WI38 (cell line): ENCODE measurements at regions not wholly inside any gene's neighbourhood (a gene's known extent, or its start where the extent isn't known, plus 50 kb on each side); places are given as distances from the start of the nearest gene placed in this dataset.

Source experiments
- H3K4me3 ChIP-seq: 2 replicates; pipeline ENCODE4 v1.5.1; 2011; ENCODE audit warnings: low read depth, mild to moderate bottlenecking, control low read depth, low read length
- TF ChIP-seq, protein P1 (sequence below): IDR thresholded peaks from 2 replicates; pipeline ENCODE4 v1.5.1; 2012; ENCODE audit warnings: low read depth, mild to moderate bottlenecking, control low read depth, low read length

DNA sequence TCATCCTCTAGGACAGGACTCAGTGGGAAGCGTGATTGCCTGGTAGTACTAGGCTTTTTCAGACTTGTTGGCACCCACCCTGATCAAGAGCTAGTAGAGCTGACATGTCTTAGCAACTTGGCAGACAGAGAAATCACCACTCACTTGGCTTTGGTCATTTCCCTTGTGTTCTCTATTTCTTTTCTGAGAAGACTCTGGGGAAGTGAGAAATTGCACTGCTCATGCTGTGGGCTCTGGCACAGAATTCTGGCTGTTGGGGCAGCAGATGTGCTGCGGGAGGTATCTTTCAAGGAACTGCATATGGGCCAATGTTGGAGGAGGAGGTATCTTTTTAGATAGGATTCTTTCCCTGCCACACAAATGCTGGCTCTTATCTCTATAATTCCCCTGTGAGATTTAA is 529.1 kb upstream of the MEX3C start:
- TF ChIP-seq, protein P1, sequence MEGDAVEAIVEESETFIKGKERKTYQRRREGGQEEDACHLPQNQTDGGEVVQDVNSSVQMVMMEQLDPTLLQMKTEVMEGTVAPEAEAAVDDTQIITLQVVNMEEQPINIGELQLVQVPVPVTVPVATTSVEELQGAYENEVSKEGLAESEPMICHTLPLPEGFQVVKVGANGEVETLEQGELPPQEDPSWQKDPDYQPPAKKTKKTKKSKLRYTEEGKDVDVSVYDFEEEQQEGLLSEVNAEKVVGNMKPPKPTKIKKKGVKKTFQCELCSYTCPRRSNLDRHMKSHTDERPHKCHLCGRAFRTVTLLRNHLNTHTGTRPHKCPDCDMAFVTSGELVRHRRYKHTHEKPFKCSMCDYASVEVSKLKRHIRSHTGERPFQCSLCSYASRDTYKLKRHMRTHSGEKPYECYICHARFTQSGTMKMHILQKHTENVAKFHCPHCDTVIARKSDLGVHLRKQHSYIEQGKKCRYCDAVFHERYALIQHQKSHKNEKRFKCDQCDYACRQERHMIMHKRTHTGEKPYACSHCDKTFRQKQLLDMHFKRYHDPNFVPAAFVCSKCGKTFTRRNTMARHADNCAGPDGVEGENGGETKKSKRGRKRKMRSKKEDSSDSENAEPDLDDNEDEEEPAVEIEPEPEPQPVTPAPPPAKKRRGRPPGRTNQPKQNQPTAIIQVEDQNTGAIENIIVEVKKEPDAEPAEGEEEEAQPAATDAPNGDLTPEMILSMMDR = no peak
- no peak overlapping the region for H3K4me3 ChIP-seq

DNA sequence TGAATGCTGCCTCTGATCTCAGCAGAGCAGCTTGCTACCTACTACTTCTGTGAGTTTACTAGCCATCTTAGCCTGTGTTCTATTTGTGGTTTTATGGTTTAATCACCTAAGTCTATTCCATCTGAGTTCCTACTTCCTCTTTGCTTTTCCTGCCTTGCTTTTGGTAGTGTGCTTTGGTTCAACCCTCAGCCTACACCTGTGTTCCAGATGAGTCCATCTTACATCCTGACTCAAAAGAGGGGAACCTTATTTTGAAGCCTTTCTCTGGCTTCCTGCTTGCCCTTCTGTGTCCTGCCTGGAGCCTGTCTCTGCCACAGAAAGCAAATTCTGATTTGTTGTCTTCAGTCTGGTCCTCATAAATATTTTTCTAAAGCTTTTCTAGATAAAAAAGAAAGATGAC is 530.3 kb upstream of the MEX3C start:
- no peak overlapping the region for H3K4me3 ChIP-seq
- TF ChIP-seq, protein P1 = no peak

DNA sequence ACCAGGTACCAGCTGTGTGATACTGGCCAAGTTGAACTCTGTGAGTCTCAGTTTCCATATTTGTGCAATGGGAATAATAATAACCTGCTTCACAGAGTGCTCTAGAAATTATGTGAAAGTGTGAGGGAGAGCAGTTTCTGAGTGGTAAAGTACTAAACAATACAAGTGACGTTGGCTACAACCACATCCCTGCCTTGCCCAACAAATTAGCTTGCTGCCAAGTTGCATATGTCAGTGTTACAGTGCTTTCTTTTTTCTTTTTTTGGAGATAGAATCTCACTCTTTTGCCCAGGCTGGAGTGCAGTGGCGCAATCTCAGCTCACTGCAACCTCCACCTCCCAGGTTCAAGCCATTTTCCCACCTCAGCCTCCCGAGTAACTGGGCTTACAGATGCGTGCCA is 533.6 kb upstream of the MEX3C start:
- TF ChIP-seq, protein P1 = no peak
- H3K4me3 ChIP-seq = no peak overlapping the region

DNA sequence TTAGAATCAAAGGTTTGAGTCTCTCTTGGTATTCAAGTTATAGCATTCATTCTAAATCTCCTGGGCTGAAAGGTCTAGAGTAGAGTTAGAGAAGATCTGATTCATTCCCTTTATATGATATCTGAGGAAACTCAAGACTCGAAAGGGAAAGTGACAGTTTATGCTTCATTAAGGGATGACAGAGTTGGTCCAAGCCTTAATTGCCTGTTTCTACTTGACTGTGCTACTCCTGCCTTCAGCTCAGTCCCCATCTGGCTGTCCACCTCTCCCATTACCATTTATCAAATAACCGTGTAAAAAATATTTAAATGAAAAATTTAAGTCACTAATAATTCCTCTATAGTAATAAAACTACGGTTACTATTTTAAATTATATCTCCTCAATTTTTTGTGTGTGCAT is 537.1 kb upstream of the MEX3C start:
- TF ChIP-seq, protein P1 = no peak
- H3K4me3 ChIP-seq = no peak overlapping the region

DNA sequence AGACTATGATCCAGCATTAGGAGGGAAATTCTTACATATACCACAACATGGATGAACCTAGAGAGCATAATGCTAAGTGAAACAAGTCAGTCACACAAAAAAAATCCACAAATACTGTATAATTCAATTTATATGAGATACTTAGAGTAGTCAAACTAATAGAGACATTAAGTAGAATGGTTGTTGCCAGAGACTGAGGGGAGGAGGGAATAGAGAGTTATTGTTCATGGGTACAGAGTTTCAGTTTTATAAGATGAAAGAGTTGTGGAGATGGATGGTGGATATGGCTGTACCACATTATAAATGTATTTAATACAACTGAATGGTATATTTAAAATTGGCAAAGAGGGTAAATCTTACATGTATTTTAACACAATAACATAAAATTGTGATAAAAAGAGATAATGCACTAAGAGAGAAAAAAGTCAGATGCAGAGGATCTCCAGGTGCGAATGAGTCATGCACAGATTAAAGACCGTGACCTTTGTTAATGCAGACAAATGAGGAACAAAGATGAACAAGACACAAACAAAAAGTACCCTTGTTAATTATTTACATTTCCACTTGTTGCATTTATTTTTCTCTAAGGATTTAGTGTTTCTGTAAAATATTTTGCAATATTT is 541.7 kb upstream of the MEX3C start:
- no peak overlapping the region for H3K4me3 ChIP-seq
- TF ChIP-seq, protein P1 = no peak

DNA sequence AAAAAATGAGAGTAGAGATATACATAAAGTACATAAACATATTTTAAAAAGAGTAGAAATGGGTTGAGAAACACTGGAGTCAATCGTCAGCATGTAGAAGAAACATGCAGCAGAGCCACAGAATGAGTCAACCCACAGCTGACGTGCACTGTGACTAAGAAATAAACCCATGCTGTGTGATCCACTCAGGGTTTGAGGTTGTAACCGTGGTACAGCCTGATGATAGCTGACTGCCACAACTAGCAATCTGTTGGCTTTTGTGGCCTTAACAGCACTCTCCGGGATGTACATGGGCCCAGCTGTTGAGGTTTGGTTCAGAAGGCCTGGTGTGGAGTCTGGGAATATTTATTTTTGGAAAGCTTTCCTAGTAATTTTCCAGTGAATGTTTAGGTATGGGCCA is 554.4 kb upstream of the MEX3C start:
- H3K4me3 ChIP-seq = no peak overlapping the region
- TF ChIP-seq, protein P1 = no peak

DNA sequence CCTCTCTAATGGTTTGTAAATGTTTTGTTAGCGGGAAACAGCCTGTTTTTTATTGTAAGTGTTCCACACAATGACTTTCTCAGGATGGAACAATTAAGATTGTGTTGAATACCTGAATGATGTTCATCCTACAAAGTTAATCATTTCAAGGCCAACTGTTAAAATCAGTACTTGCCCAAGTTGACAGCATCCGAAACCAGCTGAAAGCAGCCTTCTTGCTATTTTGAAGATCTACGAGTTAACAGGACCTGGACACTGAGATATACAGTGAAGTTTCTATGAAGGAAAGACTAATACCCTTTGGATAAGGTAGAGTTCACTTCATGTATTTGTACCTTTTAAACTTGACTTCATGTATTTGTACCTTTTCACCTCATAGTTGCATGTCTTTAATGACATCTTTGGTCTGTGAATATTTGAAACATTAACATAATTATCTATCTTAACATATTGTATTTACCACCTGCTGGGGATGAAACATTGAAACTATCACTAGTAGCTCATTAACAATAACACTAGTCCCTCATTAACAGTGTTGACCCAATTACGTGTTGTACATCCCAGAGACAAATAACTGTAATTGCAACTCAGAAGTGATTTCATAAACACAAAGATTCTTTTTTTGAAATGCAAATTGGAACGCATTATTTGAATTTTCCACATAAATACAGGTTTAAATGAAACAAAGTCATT is 556.0 kb upstream of the MEX3C start:
- H3K4me3 ChIP-seq = no peak overlapping the region
- TF ChIP-seq, protein P1 = no peak
